ENCODE measurements at regions not wholly inside any gene's neighbourhood (a gene's known extent, or its start where the extent isn't known, plus 50 kb on each side); places are given as distances from the start of the nearest gene placed in this dataset.

- TF ChIP-seq CTCF (conservative IDR thresholded peaks at IDR 0.05 in 1 of 2, IDR thresholded peaks at IDR 0.05 in 1 of 2; ENCODE audit: low read depth in 1 of 2, low read length in 2 of 2), result no peak
- TF ChIP-seq EZH2 (IDR thresholded peaks at IDR 0.05; ENCODE audit: low read length, missing control alignments), result no peak
Measured at GRCh38 chr9:18182636-18183035, 291.3 kb upstream of the ADAMTSL1 start.
